Left cardiac atrium (tissue), 4 donors: ENCODE measurements at regions not wholly inside any gene's neighbourhood (a gene's known extent, or its start where the extent isn't known, plus 50 kb on each side); places are given as distances from the start of the nearest gene placed in this dataset.

Experiments used
- ATAC-seq, 2 donors: fragments of 200-7000 bp; cut with Tn5 transposase; one replicate each; pipeline ENCODE4 v1.9.1; 2020; ENCODE audit warnings: mild to moderate bottlenecking in 2 of 2, moderate library complexity in 2 of 2
- DNase-seq: peaks from one replicate; pipeline ENCODE4 v3.0.0-alpha.2; 2020
- intact Hi-C, 2 donors: fragments of 100-400 bp; cut with DNase I; formaldehyde crosslinking; loops; one replicate each; pipeline versions ENCODE4 v1.14.1 to v1.15.1; 2022 to 2023
- donor health status: DM: no; HTN: yes; CAD: no.
- donor health status: DM: no; HTN: yes; CAD: no; lungs with severe emphysema.
- donor health status: DM: yes; HTN: yes; CAD: no.
- donor health status: Dilated cardiomyopathy.

GRCh38 chr4:12978310-12978709 is 505.8 kb downstream of the RAB28 start:
- ATAC-seq (no peak), DNase-seq (no peak)
- intact Hi-C loops: no loop called here

DNA sequence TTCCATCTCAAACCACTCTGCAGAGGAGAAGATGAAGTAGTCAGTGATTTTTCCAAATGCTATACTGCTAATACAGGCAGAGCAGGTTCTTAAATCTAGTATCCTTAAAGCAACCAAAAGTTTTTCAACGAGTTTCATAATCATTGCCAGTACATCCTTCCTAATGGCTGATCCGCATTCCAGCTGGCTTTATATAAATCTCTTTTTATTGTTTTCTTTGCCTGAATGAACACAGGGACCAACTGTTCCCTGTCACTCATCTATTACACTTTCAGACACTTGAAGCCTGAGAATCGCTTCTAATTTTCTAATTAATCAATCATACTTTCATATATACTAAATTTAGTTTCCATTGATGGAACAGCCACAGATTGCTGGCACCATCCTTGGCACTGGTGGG is 508.6 kb downstream of the RAB28 start:
- DNase-seq (no peak), ATAC-seq (no peak)
- intact Hi-C loops: no loop called here

DNA sequence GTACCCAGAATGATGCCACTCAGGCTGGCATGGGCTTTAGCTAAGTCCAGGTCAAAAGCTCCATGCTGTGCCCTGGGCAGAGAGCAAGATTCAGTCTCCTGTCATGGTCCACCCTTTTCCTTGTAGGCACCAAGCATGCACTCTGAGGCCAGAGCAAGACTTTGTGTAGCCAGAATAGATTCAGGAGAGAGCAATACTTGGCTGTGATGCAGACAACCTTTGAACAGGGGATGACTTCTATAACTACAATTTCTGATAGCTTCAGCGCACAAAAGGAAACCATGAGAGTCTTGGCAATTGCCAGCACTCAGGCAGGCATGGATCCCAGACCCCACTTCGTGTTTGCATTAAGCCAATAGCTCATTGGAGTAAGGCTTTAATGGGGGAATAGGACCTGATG is 510.6 kb downstream of the RAB28 start:
- no peak for DNase-seq
- ATAC-seq: no peak
- intact Hi-C loops: no loop called here

DNA sequence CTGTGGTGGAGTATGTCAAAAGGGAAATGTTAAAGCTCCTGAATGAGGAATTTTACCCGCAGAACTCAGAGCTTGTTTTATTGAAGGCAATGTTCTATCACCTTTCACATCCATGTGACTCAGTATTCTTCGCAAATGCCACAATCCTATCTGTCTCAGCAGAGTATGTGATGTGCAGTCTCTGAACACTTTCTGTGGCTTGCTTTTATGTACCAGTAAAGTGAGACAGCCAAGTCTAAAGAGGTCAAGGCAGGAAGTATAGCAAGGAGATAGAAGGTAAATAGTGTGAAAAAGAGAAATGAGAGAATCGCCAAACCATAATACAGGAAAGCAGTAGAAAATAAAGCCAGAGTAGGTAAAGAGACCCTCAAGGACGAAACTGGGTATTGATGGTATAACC is 515.8 kb downstream of the RAB28 start:
- ATAC-seq (no peak), DNase-seq (no peak)
- intact Hi-C loops: no loop called here

GRCh38 chr4:12966726-12967125 is 517.4 kb downstream of the RAB28 start:
- DNase-seq: no peak
- ATAC-seq: no peak
- intact Hi-C loops: no loop called here

DNA sequence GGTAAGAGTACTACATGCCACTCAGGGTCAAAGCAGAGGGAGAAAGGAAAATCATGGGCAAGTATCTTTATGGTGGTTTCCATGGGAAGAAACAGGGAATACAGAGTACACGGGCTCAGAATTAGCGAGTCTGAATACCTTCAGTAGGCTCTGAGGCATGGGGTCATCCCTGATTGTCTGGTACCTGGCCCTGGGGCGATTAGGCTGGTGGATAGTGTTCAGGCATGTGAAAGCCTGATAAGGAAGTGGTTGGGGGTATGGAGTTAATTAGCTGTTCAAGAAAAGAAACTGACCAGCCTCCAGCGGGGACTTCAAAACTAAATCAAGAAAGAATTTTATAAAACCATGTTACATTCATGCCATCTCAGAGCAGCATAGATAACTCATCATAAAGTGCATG is 518.8 kb downstream of the RAB28 start:
- ATAC-seq (no peak), DNase-seq (no peak)
- intact Hi-C loops: no loop called here

- DNase-seq (no peak), ATAC-seq (no peak)
- intact Hi-C loops: no loop called here
Measured at GRCh38 chr4:12963912-12964311, 520.2 kb downstream of the RAB28 start.

DNA sequence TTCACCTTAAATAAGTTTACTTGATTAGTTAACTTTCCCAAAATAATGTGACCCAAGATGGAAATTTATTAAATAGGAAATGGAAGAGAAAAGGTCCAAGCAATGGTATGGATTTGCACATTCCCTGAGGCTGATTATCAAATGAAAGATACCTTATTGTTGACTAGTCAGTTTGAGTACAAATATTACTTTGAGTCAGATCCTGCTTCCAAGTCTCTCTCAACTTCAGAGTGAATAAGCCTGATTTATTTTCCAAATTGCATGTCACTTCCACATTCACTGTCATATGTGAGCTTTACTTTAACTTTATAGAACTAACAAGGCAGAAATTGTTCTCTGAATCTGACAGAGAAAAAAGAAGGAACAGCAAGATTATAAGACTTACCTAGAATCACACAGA is 520.8 kb downstream of the RAB28 start:
- intact Hi-C loops: no loop called here
- DNase-seq: no peak
- ATAC-seq: no peak

- DNase-seq: no peak
- intact Hi-C loops: no loop called here
- no peak for ATAC-seq
Measured at GRCh38 chr4:12961713-12962112, 522.4 kb downstream of the RAB28 start.

GRCh38 chr4:12958436-12958835 is 525.7 kb downstream of the RAB28 start:
- no peak for ATAC-seq
- no peak for DNase-seq
- intact Hi-C loops: no loop called here

GRCh38 chr4:12957108-12957507 is 527.0 kb downstream of the RAB28 start:
- ATAC-seq (no peak), DNase-seq (no peak)
- intact Hi-C loops: no loop called here

DNA sequence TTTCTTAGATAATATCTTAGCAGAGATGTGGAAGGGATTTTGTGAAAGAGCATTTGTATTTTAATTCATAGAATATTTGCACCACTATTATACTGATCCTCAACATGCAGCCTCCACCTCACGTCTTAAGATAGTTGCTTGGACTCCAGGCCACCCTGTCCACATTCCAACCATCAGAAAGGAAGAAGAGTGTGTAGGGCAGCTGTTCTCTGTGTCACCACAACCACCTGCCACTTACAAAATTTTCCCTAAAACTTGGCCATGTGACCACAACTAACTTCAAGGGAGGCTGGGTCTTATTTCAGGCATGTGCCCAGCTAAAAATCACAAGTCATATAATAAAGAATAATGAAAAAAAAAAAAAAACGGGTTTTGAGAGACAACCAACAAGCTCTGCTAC is 528.1 kb downstream of the RAB28 start:
- DNase-seq (no peak), ATAC-seq (no peak)
- intact Hi-C loops: no loop called here

GRCh38 chr4:12949719-12950490 is 534.2 kb downstream of the RAB28 start:
- DNase-seq (no peak), ATAC-seq (no peak)
- intact Hi-C loops: no loop called here

DNA sequence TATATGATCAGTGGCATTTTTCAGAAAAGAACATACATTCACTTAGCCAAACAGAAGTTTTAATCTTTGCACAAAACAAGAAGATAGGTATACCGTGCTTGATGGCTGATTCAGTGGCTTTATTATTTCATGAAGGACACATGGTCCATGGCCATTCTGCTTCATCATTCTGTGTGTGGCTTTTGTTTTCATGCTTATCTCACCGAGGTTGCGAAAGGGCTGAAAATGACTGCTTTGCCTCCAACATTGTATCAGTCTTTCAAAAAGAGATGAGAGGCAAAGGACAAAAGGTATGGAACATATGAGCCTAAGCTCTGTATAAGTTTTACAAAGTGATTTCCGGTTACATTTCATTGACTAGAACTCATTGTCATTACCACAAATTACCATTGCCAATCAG is 541.1 kb downstream of the RAB28 start:
- ATAC-seq (no peak), DNase-seq (no peak)
- intact Hi-C loops: no loop called here

GRCh38 chr4:12933760-12934221 is 550.3 kb downstream of the RAB28 start:
- DNase-seq (no peak), ATAC-seq (no peak)
- intact Hi-C loops: no loop called here

DNA sequence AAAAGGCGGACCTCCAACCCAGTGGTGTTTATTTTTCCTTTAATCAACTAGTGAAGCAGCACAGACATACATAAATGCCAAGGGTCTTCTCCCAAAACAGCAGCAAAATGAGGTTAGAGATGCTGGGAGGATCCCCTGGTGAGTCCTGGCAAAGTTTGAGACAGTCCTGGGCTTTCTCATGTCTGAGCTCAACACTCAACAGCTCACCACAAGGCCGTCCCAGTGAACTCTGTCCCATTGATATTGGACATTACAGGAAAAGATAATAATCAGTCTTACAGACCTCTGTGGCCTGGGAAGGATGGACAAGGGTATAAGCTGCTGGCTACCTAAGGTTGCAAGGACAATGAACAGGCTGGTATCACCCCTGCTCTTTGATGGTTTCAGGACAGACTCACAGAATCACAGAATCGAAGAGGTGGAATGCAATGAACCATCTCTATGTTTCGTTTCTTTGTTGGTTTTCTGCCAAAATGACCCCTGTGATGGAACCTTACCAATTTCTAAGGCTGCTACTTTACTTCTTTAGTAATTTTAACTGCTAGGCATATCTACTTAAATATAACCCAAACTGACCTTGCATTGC is 551.8 kb downstream of the RAB28 start:
- no peak for DNase-seq
- intact Hi-C loops: no loop called here
- ATAC-seq: no peak

DNA sequence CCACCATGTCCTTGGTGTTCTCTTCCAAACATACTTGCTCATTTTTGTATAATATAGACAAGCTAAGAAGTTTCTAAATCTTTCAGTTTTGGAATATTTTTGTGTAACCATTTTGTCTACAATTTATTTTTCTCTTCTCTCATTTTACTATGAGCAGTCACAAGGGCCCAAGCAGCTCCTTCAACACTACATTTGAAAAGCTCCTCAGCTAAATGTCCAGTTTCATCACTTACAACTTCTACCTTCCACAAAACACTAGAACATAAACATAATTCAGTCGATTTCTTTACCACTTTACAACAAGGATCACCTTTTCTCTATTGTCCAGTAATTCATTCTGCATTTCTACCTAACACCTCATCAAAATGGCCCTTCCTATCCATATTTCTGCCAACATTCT is 554.4 kb downstream of the RAB28 start:
- DNase-seq (no peak), ATAC-seq (no peak)
- intact Hi-C loops: no loop called here

DNA sequence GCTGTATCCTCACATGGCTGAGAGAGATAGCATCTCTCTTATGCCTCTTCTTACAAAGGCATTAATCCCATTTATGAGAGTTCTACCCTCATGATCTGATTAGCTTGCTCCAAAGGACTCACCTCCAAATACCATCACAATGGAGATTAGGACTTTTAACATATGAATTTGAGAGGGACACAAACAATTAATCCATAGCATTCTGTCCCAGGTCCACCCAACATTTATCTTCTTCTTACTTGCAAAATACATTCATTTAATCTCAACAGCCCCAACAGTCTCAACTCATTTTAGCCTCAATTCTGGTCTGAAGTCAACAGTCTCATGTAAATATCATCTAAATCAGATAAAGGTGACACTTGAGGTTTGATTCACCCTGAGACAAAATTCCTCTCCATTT is 555.4 kb downstream of the RAB28 start:
- DNase-seq (no peak), ATAC-seq (no peak)
- intact Hi-C loops: no loop called here

DNA sequence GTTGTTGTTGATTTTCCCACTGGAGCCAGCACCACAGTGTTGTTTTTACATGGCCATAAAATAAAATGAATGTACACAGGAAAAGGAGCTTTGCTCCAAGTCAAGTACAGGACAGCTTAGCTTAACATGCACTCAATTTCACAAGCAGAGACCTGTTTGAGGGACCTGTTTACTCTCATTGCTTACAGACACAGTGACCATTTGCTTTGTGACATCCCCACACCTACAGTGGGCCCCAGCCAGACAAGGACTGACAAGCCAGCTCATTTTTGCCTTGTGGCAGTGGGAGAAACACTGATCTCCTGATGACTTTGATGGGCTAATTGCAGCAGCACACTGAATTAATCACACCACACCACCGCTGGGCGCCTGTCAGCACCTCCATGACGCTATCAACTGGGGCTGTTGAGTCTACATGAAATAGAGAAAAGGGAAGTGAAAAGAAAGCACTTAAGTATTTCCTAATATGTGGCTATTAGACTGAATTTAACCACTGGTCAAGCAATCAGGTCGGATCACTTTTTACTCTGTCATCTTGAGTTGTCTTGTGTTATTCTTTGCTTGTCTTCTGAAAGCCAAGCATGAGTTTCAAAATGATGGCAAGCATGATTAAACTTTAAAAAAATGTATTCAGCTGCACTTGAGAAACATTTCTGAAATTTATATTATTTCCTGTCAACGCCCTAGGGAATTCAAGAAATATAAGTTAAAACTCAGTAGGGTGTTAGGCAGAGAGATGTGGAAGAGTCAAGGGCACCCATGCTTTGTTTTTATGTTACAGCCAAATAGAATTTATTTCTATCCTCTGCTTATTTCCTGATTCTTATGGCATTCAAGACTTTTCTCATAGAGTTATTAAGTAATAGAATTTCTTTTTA is 557.7 kb downstream of the RAB28 start:
- DNase-seq: peak; percentile 24
- peak; percentile 63 to 91 for ATAC-seq
- intact Hi-C loops: no loop called here

- intact Hi-C loops: no loop called here
Measured at GRCh38 chr4:12924728-12925320, 559.3 kb downstream of the RAB28 start.

More at GRCh38 chr4:12924728-12925320, 559.3 kb downstream of the RAB28 start:
- no peak for ATAC-seq
- DNase-seq: no peak
